H9 (cell line): ENCODE measurements at regions not wholly inside any gene's neighbourhood (a gene's known extent, or its start where the extent isn't known, plus 50 kb on each side); places are given as distances from the start of the nearest gene placed in this dataset.
A peak's percentile ranks its signal among the peaks of the same experiment; 100 is the strongest.

Experiments used
- DNase-seq: peaks from one replicate; pipeline ENCODE4 v3.0.0-alpha.2; 2017
- H2AFZ ChIP-seq: one replicate; pipeline ENCODE4 v1.6.1; 2013; ENCODE audit warnings: mild to moderate bottlenecking, low read length, control low read depth, moderate library complexity
- H2AK5ac ChIP-seq: 2 replicates; pipeline ENCODE4 v1.6.1; 2013; ENCODE audit warnings: low read length, control low read depth, mixed read lengths; ENCODE audit not compliant: insufficient read length
- H2BK120ac ChIP-seq: one replicate; pipeline ENCODE4 v1.6.1; 2013; ENCODE audit warnings: low read depth, mild to moderate bottlenecking, low read length, control low read depth, inconsistent platforms; ENCODE audit not compliant: poor library complexity, severe bottlenecking
- H2BK12ac ChIP-seq: 2 replicates; pipeline ENCODE4 v1.6.1; 2013; ENCODE audit warnings: low read length, control low read depth, mixed read lengths, low read depth; ENCODE audit not compliant: insufficient read length
- H2BK15ac ChIP-seq: 2 replicates; pipeline ENCODE4 v1.6.1; 2013; ENCODE audit warnings: low read depth, low read length, control low read depth
- H2BK20ac ChIP-seq: one replicate; pipeline ENCODE4 v1.6.1; 2013; ENCODE audit warnings: low read depth, mild to moderate bottlenecking, low read length, control low read depth, inconsistent platforms; ENCODE audit not compliant: poor library complexity, severe bottlenecking
- H2BK5ac ChIP-seq: 2 replicates; pipeline ENCODE4 v1.6.1; 2013; ENCODE audit warnings: low read length, control low read depth, mixed read lengths; ENCODE audit not compliant: insufficient read length
- H3K14ac ChIP-seq: 2 replicates; pipeline ENCODE4 v1.6.1; 2013; ENCODE audit warnings: low read length, control low read depth; ENCODE audit not compliant: insufficient read depth
- H3K18ac ChIP-seq: 2 replicates; pipeline ENCODE4 v1.6.1; 2013; ENCODE audit warnings: low read depth, mild to moderate bottlenecking, mixed read lengths, low read length, control low read depth; ENCODE audit not compliant: insufficient read length
- H3K23ac ChIP-seq: 2 replicates; pipeline ENCODE4 v1.6.1; 2013; ENCODE audit warnings: low read length, control low read depth, mixed read lengths, low read depth; ENCODE audit not compliant: insufficient read length
- H3K23me2 ChIP-seq: 2 replicates; pipeline ENCODE4 v1.6.1; 2013; ENCODE audit warnings: low read depth, mild to moderate bottlenecking, mixed read lengths, low read length, control low read depth; ENCODE audit not compliant: insufficient read length, poor library complexity, severe bottlenecking
- H3K27ac ChIP-seq: 2 replicates; pipeline ENCODE4 v1.5.1; 2013; ENCODE audit warnings: low read length, control low read depth, mixed read lengths, low read depth; ENCODE audit not compliant: insufficient read length
- H3K27me3 ChIP-seq: 2 replicates; pipeline ENCODE4 v1.6.1; 2013; ENCODE audit warnings: low read length, control low read depth, inconsistent platforms; ENCODE audit not compliant: insufficient read depth
- H3K4ac ChIP-seq: 2 replicates; pipeline ENCODE4 v1.6.1; 2013; ENCODE audit warnings: low read depth, mild to moderate bottlenecking, control low read depth, inconsistent platforms, low read length, moderate library complexity
- H3K4me1 ChIP-seq: 2 replicates; pipeline ENCODE4 v1.6.1; 2013; ENCODE audit warnings: low read length, control low read depth, inconsistent platforms; ENCODE audit not compliant: insufficient read depth
- H3K4me2 ChIP-seq: 2 replicates; pipeline ENCODE4 v1.6.1; 2013; ENCODE audit warnings: low read length, control low read depth, mixed read lengths; ENCODE audit not compliant: insufficient read length, insufficient read depth
- H3K56ac ChIP-seq: 2 replicates; pipeline ENCODE4 v1.6.1; 2013; ENCODE audit warnings: low read depth, mild to moderate bottlenecking, mixed read lengths, low read length, control low read depth; ENCODE audit not compliant: insufficient read length
- H3K79me1 ChIP-seq: 2 replicates; pipeline ENCODE4 v1.6.1; 2013; ENCODE audit warnings: low read depth, mild to moderate bottlenecking, moderate library complexity, low read length, control low read depth, inconsistent platforms; ENCODE audit not compliant: insufficient read depth, poor library complexity, severe bottlenecking
- H3K79me2 ChIP-seq: 2 replicates; pipeline ENCODE4 v1.6.1; 2013; ENCODE audit warnings: low read length, control low read depth, inconsistent platforms; ENCODE audit not compliant: insufficient read depth
- H3K9ac ChIP-seq: 2 replicates; pipeline ENCODE4 v1.6.1; 2013; ENCODE audit warnings: low read length, control low read depth, mixed read lengths; ENCODE audit not compliant: insufficient read length; ENCODE audit errors: extremely low read depth
- H3K9me3 ChIP-seq: one replicate; pipeline ENCODE4 v1.6.1; 2013; ENCODE audit warnings: low read depth, low read length, inconsistent platforms; ENCODE audit not compliant: control insufficient read depth
- H3T11ph ChIP-seq: one replicate; pipeline ENCODE4 v1.6.1; 2013; ENCODE audit warnings: mild to moderate bottlenecking, low read length, control low read depth, inconsistent platforms
- H4K20me1 ChIP-seq: one replicate; pipeline ENCODE4 v1.6.1; 2013; ENCODE audit not compliant: control insufficient read depth, insufficient read length, insufficient read depth
- H4K5ac ChIP-seq: 2 replicates; pipeline ENCODE4 v1.6.1; 2013; ENCODE audit warnings: low read depth, mild to moderate bottlenecking, mixed read lengths, low read length, control low read depth; ENCODE audit not compliant: insufficient read length
- H4K8ac ChIP-seq: replicated peaks from 2 replicates; pipeline ENCODE4 v1.6.1; 2013; ENCODE audit warnings: low read length, control low read depth, mixed read lengths, low read depth; ENCODE audit not compliant: insufficient read length
- H4K91ac ChIP-seq: 2 replicates; pipeline ENCODE4 v1.6.1; 2013; ENCODE audit warnings: low read depth, mild to moderate bottlenecking, moderate library complexity, mixed read lengths, low read length, control low read depth; ENCODE audit not compliant: insufficient read length
- H3K27ac Mint-ChIP-seq, 3 experiments: 2 replicates in 2 of 3; 3 replicates in 1 of 3; pipeline ENCODE4 v1.8.0; 2020 to 2021; ENCODE audit warnings: mixed read lengths in 3 of 3, mild to moderate bottlenecking in 1 of 3, moderate library complexity in 1 of 3
- H3K27me3 Mint-ChIP-seq: 2 replicates; pipeline ENCODE4 v1.8.0; 2021; ENCODE audit warnings: low read depth, mild to moderate bottlenecking, moderate library complexity, mixed read lengths
- H3K36me3 Mint-ChIP-seq, 3 experiments: 2 replicates in 2 of 3; 3 replicates in 1 of 3; pipeline ENCODE4 v1.8.0; 2020 to 2021; ENCODE audit warnings: low read depth in 3 of 3, mixed read lengths in 3 of 3; ENCODE audit not compliant: insufficient read depth in 1 of 3
- H3K4me1 Mint-ChIP-seq, 2 experiments: 2 replicates each; pipeline ENCODE4 v1.8.0; 2020; ENCODE audit warnings: mixed read lengths in 2 of 2
- H3K4me3 Mint-ChIP-seq, 2 experiments: 2 replicates in 1 of 2; 3 replicates in 1 of 2; pipeline ENCODE4 v1.8.0; 2020 to 2021; ENCODE audit warnings: mild to moderate bottlenecking in 2 of 2, mixed read lengths in 2 of 2, moderate library complexity in 1 of 2
- H3K9me3 Mint-ChIP-seq, 2 experiments: 2 replicates in 1 of 2; 3 replicates in 1 of 2; pipeline ENCODE4 v1.8.0; 2020; ENCODE audit warnings: mild to moderate bottlenecking in 2 of 2, mixed read lengths in 2 of 2, moderate library complexity in 1 of 2
- WGBS: extraction: QIAGEN DNeasy Blood & Tissue Kit; methylation state at CpG from one replicate; pipeline ENCODE4 v1.1.7; 2013; ENCODE audit warnings: missing lambda C conversion rate, low lambda C conversion rate, mixed read lengths; ENCODE audit not compliant: insufficient read length; ENCODE audit errors: extremely low coverage; 5-methylcytosine and 5-hydroxymethylcytosine counted together
- TF ChIP-seq, protein P1 (sequence below): fragments of 200-600 bp; sonication (generic); conservative IDR thresholded peaks from 3 replicates; pipeline ENCODE4 v1.8.0; 2021; ENCODE audit warnings: antibody characterized with exemption, mild to moderate bottlenecking

DNA sequence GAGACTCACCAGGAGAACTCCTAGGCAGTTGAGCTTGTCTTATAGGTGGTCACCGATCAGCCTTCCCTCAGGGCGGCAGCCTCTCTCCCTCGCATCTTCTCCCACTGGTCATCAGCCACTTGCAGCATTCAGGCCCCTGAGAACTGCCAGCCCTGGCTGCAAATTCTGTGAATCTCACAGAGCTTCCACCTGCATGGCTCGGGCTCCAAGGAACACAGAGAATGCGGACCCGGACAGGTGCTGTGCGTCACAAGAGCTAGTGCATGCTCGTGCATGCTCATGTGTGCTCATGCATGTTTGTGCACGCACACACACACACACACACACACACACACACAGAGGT, 176.9 kb downstream of the ARHGAP12 start:
- no peak overlapping the region for H2AK5ac ChIP-seq
- no peaks in the 10 kb centered on the region for H3K79me2 ChIP-seq
- H4K8ac ChIP-seq = no peak overlapping the region
- no peaks in the 10 kb centered on the region for H3K9me3 Mint-ChIP-seq
- H3K4me1 Mint-ChIP-seq = peaks cover 30 to 33% of the 10 kb centered on the region in 2 experiments
- no peak overlapping the region for H2BK15ac ChIP-seq
- no peak overlapping the region for H3K56ac ChIP-seq
- H3K36me3 Mint-ChIP-seq = no peaks in the 10 kb centered on the region; a peak in 1 of 7 replicates
- H3K14ac ChIP-seq = no peak overlapping the region
- no peak overlapping the region for H2BK20ac ChIP-seq
- no peak overlapping the region for H3K23ac ChIP-seq
- no peaks in the 10 kb centered on the region for H4K20me1 ChIP-seq
- H2BK120ac ChIP-seq = no peak overlapping the region
- H3K18ac ChIP-seq = no peak overlapping the region
- no CpG with 5 or more reads among the region's 9 CpGs for WGBS
- no peak overlapping the region for H3K9ac ChIP-seq
- no peaks in the 10 kb centered on the region for H3K27me3 ChIP-seq
- peak overlapping the region in 1 of 3 experiments; percentile 18; a peak in 1 of 7 replicates for H3K27ac Mint-ChIP-seq
- no peak overlapping the region for H3K4ac ChIP-seq
- no peak overlapping the region for H3K4me3 Mint-ChIP-seq
- peaks cover 19% of the 10 kb centered on the region; the same call in 1 of the 2 replicates for H3K4me1 ChIP-seq
- no peak overlapping the region for H2BK5ac ChIP-seq
- no peak overlapping the region for H3K4me2 ChIP-seq
- DNase-seq = no peak
- H3K27me3 Mint-ChIP-seq = no peaks in the 10 kb centered on the region
- no peak overlapping the region for H2BK12ac ChIP-seq
- H3T11ph ChIP-seq = no peak overlapping the region
- H2AFZ ChIP-seq = no peak overlapping the region
- no peak overlapping the region for H3K27ac ChIP-seq
- H3K23me2 ChIP-seq = no peaks in the 10 kb centered on the region
- no peaks in the 10 kb centered on the region for H3K79me1 ChIP-seq
- H4K5ac ChIP-seq = no peak overlapping the region
- H4K91ac ChIP-seq = no peak overlapping the region
- TF ChIP-seq, protein P1, sequence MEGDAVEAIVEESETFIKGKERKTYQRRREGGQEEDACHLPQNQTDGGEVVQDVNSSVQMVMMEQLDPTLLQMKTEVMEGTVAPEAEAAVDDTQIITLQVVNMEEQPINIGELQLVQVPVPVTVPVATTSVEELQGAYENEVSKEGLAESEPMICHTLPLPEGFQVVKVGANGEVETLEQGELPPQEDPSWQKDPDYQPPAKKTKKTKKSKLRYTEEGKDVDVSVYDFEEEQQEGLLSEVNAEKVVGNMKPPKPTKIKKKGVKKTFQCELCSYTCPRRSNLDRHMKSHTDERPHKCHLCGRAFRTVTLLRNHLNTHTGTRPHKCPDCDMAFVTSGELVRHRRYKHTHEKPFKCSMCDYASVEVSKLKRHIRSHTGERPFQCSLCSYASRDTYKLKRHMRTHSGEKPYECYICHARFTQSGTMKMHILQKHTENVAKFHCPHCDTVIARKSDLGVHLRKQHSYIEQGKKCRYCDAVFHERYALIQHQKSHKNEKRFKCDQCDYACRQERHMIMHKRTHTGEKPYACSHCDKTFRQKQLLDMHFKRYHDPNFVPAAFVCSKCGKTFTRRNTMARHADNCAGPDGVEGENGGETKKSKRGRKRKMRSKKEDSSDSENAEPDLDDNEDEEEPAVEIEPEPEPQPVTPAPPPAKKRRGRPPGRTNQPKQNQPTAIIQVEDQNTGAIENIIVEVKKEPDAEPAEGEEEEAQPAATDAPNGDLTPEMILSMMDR = no peak
- no peaks in the 10 kb centered on the region for H3K9me3 ChIP-seq
